ENCODE measurements at regions not wholly inside any gene's neighbourhood (a gene's known extent, or its start where the extent isn't known, plus 50 kb on each side); places are given as distances from the start of the nearest gene placed in this dataset.

DNA sequence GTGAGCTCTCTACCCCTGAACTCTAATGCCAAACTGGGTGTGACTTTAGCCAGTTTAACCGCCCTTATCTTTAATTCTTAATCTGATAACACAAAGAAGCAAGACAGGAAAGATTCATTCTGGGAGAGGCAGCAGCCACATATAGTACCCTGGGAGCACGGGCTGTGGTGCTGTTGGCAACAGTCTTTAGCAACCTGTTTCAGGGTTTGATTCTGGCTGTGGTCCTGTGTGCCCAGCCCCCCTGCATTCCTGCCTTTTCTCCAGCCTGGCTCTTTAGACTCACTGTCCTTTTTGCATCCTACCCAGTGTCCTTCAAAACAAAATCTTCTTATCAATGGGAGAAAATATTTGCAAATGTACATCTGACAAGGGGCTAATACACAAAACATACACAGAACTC is 275.2 kb downstream of the GXYLT1 start:
- no peak for DNase-seq

DNA sequence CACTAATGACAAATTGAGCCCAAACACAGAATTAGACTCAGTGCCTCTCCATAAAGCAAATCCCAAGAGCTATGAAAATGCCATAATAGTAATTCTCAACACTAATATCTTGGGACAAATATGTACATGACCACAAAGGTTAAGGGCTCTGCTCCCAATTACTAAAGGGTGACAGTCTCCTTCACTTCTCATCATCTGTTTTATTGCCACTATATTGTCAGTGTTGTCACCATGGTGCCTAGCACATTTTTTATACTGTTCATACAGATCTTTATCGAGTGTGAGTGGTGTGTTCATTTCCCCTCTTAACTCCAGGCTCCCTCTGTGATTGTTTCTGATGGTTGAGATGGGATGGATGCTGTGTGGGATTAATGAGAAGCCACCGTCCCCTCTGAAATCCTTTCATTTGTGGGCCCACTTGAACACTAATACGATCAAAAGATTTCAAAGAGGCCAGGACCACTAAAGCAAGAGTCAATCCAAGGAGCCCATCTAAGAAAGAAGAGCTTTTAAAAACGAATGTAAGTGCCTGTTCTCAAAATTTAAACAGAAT is 277.7 kb downstream of the GXYLT1 start:
- no peak for DNase-seq

DNA sequence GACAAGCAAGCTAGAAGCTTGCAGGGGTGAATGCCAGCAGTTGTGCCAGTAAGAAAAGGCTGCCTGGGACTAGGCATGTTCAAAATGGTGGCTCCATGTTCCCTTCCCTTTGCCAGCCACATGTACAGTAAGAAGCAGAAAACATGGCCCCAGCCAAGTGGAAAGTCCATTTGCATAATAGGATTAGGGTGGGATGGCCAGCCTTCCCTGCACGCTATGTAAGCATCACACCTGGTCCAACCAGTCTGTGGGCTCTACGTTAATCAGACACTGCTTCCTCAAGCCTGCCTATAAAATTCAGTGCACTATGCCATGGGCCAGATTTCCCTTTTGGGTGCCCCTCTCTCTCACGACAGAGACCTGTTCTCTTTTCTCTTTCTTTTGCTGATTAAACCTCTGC is 288.4 kb downstream of the GXYLT1 start:
- no peak for DNase-seq

GRCh38 chr12:41850046-41850445 is 294.6 kb downstream of the GXYLT1 start:
- no peak for DNase-seq

- no peak for DNase-seq
These were observed 298.0 kb downstream of the GXYLT1 start for GRCh38 chr12:41846718-41847117.

- DNase-seq = no peak
These were observed 308.3 kb downstream of the GXYLT1 start for GRCh38 chr12:41836416-41836815.

GRCh38 chr12:41835556-41835955 is 309.1 kb downstream of the GXYLT1 start:
- DNase-seq = no peak

GRCh38 chr12:41819948-41820347 is 324.7 kb downstream of the GXYLT1 start:
- DNase-seq = no peak

DNA sequence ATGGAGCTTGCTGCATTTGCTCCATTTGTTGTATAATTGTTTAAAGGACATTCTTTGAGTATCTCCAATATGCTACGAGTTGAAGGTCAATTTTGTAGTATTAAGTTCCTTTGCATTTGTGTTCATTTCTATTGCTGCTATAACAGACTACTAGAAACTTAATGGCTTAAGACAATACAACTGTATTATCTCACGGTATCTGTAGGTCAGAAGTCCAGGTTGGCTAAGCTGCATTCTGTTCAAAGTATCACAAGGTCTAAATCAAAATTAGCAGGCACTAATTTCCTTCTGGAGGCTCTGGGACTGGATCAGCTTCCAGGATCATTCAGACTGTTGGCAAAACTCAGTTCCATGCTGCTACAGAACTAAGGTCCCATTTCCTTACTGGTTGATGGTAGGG is 340.6 kb downstream of the GXYLT1 start:
- no peak for DNase-seq

DNA sequence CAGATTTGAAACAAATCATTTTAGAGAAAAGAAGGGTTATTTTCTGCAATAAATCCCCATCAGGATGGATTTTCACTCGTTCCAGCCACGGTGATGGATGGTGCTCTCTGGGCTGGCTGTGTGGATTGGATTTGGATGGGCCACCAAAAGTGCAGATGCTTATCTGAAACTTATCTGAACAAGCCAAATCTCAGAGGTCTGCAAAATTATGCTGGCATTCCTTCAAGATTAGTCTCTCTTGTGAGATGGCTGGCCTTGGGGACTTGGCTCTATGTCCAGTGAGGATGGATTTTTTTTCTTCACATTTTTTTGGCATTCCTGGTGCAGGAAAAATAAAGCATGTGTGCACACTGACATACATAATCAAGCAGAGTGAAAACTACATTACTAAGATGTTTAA is 341.9 kb downstream of the GXYLT1 start:
- no peak for DNase-seq

DNA sequence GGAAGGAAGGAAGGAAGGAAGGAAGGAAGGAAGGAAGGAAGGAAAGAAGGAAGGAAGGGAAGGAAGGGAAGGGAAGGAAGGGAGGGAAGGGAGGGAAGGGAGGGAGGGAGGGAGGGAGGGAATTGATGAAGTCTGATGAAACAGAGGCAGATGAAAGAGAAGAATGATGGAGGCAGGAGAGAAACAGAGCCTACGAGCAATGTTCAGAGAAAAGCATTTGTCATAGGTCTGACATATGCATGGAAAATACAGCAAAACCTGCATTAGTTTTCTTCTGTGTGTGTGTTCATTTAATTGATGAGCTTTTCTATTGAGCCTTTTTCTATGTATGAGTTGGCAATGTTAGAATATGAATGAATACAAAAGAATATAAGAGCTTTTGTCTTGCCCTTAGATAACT is 343.4 kb downstream of the GXYLT1 start:
- no peak for DNase-seq

GRCh38 chr12:41799671-41800070 is 345.0 kb downstream of the GXYLT1 start:
- DNase-seq = no peak

DNA sequence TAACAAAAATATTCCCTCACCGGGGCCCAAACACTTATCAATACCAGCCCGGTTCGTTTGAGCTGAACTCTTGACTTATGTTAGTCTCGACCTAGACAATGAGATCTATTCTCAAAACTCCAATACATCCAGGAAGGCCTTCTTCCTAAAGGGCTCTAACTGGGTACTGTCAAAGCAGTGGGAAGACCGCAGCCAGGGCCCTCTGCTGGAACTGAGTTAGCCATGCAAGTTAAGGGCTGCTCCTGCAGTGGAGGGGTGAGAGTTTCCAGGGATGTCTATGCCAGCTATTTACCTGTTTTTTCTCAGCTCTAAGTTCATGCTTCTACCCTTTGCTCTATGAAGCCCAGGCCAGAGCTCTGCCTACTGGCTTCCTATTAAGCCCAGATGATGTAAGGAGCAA is 348.8 kb downstream of the GXYLT1 start:
- DNase-seq = no peak

GRCh38 chr12:41795051-41795600 is 349.5 kb downstream of the GXYLT1 start:
- DNase-seq = no peak

- no peak for DNase-seq
These were observed 350.3 kb downstream of the GXYLT1 start for GRCh38 chr12:41794336-41794735.

GRCh38 chr12:41784957-41785356 is 359.7 kb downstream of the GXYLT1 start:
- DNase-seq = no peak

- DNase-seq = no peak
These were observed 365.7 kb downstream of the GXYLT1 start for GRCh38 chr12:41778934-41779333.

DNA sequence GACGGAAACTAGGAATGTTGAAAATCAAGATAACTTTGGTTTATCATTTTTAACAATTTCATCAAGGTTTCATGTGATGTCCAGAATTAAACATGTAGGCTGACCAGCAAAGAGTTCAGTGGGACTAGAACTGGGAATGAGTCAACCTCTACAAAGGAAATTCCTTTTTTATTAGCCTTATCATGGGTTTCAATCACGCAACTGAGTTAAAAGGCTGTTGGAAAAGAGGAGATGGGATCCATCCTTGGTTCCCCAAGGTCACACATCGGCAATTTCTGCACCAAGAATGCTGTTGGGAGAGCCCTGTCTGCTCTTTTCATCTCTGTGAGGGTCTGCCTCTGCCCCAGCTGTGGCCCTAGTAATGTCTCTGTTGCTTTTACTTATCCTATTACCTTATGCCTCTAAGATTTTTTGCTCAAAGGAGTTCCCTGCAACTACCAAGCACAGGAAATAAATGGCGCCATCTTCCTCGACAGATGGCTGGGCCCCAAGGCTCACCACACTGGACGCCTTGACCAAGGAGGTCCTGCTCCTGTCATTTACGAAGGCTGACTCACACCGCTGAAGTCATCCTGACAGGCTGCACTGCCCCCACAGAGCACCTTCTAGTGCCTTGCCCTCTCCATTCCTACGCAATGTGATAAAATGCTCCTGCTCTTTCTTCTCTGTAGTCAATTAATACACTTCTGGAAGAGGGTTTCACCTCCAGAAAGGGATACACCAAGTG is 367.4 kb downstream of the GXYLT1 start:
- DNase-seq = no peak

GRCh38 chr12:41772478-41772877 is 372.2 kb downstream of the GXYLT1 start:
- DNase-seq = no peak

- DNase-seq = no peak
These were observed 374.9 kb downstream of the GXYLT1 start for GRCh38 chr12:41769810-41770209.

- DNase-seq = no peak
These were observed 376.2 kb downstream of the GXYLT1 start for GRCh38 chr12:41768456-41768855.

DNA sequence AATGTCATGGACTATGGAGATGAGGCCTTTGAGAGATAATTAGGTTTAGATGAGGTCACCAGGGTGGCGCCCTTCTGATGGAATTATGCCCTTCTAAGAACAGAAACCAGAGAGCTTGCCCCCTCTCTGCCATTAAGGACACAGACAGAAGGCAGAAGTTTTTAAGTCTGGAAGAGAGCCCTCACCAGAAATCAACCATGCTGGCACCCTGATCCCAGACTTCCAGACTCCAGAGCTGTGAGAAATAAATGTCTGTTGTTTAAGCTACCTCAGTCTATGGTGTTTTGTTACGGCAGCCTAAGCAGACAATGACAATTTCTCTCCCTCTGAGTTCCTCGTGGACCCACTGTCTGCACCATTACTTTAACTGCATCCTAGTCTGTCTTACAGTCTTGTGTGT is 382.0 kb downstream of the GXYLT1 start:
- DNase-seq = no peak

- DNase-seq = no peak
These were observed 399.1 kb downstream of the GXYLT1 start for GRCh38 chr12:41745593-41745992.

DNA sequence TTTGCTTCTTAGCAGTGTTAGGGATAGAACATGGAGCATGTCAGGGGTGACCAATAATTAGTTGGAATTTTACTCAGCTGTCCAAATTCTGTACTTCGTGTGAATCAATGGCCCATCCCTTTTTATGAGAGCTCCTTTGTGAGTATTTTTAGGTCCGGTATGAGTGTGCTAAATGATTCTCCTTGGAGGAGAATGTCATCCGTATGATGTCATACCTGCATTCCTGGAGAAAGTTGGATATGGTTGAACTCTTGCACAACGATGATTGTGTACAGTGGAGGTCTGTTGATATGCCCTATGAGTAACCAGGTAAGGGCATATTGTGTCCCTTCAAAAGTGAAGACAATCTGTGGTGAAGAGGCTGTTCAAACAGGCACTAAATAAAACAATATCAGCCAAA is 400.8 kb downstream of the GXYLT1 start:
- no peak for DNase-seq

DNA sequence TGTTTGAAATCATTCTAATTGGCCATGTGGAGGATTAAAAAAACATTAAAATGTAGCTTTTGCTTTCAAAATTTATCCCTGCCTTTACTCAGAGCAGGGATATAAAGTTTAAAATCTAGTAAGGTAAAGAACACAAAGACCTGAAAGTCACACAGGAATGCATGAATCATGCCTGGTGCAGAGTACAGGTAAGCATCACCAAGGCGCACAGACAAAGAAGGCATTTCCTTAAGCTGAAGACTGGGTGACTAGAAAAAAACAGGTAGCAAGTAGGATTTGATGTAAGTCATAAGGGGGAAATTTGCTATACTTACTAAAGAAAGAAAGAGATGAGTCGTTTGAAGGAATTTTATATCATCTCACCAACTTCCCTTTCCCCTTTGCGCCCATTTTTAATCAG is 405.6 kb downstream of the GXYLT1 start:
- DNase-seq = no peak
